Epithelial cell of proximal tubule (primary cell): ENCODE measurements at regions not wholly inside any gene's neighbourhood (a gene's known extent, or its start where the extent isn't known, plus 50 kb on each side); places are given as distances from the start of the nearest gene placed in this dataset.

Source experiments
- DNase-seq: peaks from one replicate; pipeline ENCODE4 v3.0.0-alpha.2; 2011; ENCODE audit warnings: low read depth
- H3K4me3 ChIP-seq: 2 replicates; pipeline ENCODE4 v1.5.1; 2011; ENCODE audit warnings: low read depth, mild to moderate bottlenecking, low read length
- TF ChIP-seq, protein P1 (sequence below): conservative IDR thresholded peaks from 2 replicates; pipeline ENCODE4 v1.5.1; 2012; ENCODE audit warnings: low read depth, mild to moderate bottlenecking, low read length

DNA sequence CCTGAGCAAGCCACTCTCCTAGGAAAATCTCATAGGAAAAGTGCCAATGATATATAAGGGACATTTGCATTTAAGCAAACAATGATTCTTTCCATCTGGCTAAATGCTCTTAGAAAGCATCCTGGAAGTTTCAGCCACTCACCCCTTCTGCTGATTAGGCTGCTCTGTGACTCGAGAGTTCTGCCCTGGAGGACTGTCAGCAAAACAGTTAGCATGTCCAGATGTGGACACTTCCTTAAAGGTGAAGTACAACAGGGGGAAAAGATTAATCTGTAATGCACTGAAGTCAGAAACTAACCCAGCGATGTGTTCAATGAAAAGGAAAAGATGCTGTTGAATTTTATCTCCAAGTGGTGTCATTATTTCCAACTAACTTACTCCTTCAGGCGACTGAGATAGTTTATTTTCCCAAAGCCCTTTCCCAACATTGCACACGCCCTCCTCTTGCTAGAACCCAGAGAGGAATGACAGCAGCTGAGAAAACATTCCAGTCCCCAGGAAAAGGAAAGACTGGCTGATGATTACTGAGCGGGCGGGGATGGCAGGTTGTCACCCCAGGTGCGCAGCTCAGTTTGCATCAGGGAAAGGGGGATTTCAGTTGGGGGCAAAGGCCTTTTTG, 214.0 kb downstream of the SS18 start:
- TF ChIP-seq, protein P1, sequence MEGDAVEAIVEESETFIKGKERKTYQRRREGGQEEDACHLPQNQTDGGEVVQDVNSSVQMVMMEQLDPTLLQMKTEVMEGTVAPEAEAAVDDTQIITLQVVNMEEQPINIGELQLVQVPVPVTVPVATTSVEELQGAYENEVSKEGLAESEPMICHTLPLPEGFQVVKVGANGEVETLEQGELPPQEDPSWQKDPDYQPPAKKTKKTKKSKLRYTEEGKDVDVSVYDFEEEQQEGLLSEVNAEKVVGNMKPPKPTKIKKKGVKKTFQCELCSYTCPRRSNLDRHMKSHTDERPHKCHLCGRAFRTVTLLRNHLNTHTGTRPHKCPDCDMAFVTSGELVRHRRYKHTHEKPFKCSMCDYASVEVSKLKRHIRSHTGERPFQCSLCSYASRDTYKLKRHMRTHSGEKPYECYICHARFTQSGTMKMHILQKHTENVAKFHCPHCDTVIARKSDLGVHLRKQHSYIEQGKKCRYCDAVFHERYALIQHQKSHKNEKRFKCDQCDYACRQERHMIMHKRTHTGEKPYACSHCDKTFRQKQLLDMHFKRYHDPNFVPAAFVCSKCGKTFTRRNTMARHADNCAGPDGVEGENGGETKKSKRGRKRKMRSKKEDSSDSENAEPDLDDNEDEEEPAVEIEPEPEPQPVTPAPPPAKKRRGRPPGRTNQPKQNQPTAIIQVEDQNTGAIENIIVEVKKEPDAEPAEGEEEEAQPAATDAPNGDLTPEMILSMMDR = no peak
- DNase-seq = no peak
- no peak overlapping the region for H3K4me3 ChIP-seq

DNA sequence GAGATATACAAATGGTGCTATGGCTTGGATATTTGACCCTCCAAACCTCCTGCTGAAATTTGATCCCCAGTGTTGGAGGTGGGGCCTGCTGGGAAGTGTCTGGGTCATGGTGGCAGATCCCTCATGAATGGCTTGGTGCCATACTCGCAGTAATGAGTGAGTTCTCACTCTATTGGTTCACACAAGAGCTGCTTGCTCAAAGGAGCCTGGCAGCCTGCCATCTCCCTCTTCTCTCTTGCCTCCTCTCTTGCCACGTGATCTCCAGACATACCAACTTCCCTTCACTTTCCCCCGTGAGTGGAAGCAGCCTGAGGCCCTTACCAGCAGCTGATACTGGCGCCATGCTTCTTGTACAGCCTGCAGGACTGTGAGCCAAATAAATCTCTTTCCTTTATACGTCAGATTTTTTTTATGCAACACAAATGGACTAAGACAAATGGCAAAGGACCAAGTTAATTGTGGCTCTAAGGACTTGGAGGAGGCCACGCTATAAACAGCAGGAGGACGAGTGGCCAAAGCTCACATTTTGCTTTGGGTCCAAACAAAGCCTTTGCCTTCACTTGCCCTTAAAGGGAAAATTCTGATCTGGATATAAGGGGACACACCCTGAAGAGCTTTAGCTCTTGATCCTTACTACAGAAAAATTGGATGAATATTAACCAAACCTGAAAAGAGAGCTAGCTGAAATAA, 214.7 kb downstream of the SS18 start:
- DNase-seq = no peak
- TF ChIP-seq, protein P1 = no peak
- H3K4me3 ChIP-seq = no peak overlapping the region

DNA sequence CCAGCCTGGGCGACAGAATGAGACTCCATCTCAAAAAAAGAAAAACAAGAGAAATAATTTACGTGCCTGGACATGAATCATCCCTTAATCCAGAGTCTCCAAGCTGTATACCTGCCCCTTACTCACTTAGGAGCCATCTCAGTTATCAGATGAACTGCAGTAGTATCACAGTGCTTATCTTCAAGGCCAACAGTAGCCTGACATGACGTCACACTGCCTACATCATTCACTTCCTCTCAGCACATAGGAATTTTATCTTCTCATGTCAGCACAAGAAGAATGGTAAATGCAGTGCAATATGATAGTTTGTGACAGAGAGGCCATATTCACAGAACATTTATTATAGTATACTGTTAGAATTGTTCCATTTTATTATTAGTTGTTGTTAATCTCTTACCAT, 216.6 kb downstream of the SS18 start:
- no peak for DNase-seq
- no peak overlapping the region for H3K4me3 ChIP-seq
- TF ChIP-seq, protein P1 = no peak

DNA sequence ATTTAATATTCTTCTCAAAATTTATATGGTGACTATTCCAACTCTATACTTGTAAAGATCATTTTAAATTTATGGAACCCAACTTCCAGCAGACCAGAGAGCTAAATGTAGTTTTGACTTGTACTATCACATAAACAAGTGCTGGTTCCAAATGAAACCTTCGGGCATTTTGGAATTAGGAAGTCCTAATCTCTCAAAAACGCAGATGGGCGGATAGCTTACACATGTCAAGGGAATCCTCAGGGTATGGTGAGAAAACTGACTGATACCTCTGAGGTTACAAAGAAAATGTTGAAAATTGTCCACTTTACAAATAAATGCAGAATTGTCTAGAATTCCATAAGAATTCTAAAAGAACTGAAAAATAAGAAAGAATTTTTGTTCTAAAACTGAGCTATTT, 224.1 kb downstream of the SS18 start:
- H3K4me3 ChIP-seq = no peak overlapping the region
- no peak for DNase-seq
- TF ChIP-seq, protein P1 = no peak

DNA sequence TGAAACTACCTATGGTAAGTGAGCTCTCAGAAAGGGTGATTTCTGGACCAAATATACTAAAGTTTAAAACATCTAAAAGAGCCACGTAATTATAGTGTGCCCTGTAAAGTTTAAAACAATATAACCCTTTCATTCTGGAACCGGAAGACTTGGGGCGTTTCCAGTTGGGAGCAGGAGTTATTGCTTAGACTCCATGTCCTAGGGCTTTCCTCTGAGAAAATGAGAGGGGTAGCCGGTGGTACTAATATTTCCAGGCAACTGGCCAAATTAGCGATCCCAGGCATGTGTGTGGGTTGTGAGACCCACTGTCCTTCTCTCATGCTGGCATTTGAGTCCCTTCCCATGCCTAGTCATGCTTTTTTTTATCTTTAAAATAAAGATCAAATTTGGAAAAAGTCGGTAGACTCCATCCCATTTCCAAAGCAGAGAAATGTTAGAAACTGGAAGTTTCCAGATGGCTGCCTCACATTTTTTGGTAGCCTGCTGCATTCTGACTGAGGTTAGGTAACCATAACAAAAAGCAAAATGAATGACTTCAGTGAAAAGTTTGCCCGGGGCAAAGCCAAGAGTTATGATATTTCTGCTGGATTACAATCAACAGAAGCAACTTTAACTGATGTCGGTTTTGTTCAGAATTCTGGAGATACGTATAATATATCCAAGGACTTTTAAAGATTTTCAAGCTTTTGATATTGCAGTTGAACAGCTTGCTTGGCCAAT, 227.4 kb downstream of the SS18 start:
- TF ChIP-seq, protein P1 = no peak
- DNase-seq = no peak
- no peak overlapping the region for H3K4me3 ChIP-seq

DNA sequence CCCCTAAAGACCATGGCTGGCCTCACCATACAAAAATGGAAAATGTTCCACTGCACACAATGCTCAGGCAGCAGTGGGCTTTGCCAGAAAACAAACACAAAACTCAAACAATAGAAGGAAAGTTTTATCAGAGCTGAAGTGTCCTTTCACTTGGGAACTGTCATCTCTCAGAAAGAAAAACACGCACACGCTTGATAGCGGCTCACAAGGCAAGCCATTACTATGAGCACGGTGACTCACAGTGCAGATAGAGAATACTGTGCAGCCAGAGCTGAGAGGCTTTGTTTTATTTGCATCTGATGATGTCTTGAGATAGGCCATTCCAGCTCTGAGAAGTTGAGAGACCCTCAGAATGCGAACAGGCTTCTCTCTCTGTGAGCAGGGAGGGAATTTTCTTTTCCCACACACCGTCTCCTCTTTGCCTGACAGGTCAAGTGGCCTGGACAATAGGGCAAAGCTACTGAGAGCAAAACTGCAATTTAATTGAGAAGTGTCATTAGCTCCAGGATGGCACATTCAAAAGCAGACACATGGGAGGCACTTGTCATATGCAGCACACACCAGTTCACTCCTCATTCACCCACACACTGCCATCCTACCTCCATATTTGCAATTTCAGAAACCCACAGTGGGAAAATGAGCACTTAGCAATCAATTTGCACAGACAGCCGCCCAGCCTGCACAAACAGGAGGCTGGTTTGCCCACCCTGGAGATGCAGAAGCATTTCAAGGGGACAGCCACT, 236.6 kb downstream of the SS18 start:
- TF ChIP-seq, protein P1 = no peak
- no peak for DNase-seq
- no peak overlapping the region for H3K4me3 ChIP-seq
